HG03460 (cell line): ENCODE measurements at regions not wholly inside any gene's neighbourhood (a gene's known extent, or its start where the extent isn't known, plus 50 kb on each side); places are given as distances from the start of the nearest gene placed in this dataset.

Source experiments
- ATAC-seq: cut with Tn5 transposase; IDR thresholded peaks from one replicate; pipeline ENCODE4 v1.9.1; 2021; ENCODE audit not compliant: unreplicated experiment

GRCh38 chr7:106775552-106775936 is 89.5 kb upstream of the PIK3CG start:
- ATAC-seq: no peak

DNA sequence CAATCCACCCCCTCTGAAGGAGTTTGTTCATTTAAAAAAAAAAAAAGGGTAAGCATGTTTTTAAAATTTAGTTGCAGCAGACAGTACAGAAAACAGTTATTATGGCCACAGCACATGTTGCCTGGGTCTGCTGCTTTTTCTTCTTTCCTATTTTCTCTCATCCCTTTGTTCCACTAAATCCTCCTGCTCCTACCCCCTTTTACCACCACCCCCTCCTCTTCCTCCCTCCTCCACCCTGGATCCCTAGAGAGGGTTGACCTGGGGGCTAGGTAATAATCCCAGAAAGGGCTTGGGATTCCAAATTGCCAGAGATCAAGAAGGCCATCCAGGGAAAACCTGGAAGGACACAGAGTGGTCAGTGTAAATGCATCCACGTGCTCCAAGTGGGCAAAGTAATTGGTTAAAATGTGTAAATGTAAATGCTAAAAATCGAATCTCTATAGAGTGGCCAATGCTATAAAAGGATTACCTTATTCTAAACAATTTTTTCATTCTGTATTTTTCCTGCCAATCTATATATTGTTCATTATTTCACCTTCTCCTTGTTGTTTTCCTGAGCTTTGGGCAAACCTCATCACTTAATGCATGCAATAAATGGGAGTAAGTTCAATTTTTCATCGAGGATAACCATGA is 89.0 kb upstream of the PIK3CG start:
- ATAC-seq: no peak

DNA sequence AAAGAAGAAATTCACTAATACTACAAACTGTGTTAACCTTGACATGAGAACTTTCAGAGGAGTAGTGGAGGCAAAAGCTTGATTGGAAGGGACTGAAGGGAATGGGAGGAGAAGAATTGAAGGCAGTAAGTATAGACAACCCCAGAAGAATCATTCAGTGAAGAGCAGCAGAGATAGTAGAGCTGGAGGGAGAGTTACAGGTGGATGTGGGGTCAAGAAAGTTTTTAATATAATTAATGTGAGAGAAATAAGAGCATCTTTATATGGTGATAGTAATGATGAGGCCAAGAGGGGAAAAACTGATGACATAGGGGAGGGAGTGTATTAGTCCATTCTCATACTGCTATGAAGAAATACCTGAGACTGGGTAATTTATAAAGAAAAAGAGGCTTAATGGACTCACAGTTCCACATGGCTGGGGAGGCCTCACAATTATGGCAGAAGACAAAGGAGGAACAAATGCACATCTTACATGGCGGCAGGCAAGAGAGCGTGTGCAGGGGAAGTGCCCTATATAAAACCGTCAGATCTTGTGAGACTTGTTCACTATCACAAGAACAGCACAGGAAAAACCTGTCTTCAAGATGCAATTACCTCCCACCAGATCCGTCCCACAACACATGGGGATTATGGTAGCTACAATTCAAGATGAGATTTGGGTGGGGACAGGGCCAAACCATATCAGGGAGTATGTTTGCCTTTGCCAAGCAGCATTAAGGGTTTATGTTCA is 88.3 kb upstream of the PIK3CG start:
- ATAC-seq: no peak

DNA sequence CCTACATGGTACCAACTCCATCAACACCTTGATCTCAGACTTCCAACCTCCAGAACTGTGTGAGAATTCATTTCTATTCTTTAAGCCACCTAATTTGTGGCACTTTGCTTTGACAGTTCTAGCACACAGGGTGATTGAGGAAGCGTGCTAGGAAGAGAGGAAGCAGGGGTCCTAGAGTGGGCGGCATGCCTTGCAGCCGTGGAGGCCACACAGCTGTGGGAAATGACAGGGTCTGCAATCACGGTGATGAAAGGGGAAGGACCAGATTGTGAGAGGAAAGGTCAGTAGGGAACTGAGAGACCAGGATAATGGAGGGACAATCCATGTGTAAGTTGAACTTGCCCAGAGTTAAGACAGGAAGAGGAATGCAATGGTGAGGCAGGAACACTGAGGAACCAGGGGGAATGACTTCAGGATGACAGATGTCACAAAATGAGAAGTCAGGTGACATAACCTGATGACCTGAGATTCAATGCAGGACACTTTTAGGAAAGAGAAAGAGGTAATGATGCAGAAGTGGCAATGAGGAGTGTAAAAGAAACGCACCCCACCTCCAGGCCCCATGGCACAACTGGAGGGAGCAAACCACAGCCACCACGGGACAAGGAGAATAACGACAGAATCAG is 87.3 kb upstream of the PIK3CG start:
- ATAC-seq: no peak

GRCh38 chr7:106778656-106779250 is 86.3 kb upstream of the PIK3CG start:
- ATAC-seq: no peak

DNA sequence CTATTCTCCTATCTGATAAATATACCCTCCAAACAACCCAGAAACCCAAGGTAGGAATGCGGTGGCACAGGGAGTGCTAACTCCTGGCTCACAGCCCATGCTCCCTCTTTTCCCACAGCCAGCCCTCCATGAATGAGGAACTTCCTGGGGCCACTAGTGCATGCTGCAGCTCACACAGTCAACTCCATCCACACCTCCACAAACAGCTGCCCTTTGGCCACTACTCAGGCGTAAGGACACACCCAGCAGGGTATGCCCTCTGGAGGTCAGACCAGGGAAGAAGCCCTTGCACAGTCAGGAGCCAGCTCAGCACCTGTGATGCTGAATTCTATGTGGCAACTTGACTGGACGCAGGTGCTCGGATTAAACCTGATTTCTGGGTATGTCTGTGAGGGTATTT is 85.2 kb upstream of the PIK3CG start:
- ATAC-seq: no peak

DNA sequence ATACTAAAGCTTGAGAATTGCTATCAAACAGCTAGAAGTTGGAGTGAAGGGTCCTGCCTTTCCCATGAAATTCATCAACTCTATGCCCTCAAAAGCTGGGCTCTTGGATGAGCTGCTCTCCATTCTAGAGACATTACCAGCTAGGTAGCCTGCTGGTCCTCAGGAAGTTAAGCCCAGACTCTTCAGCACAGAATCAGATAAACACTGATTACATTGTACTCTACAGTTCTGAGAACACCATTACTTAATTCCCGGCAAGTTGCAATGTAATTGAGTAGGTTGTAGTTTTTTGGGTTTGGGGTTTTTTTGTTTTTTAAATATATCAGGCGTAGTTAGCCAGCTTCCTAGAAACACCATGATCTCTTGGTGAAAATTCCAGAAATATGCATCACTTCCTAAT is 84.1 kb upstream of the PIK3CG start:
- no peak for ATAC-seq

- no peak for ATAC-seq
Observed at GRCh38 chr7:106781828-106782544, 83.1 kb upstream of the PIK3CG start.

GRCh38 chr7:106783286-106783685 is 81.8 kb upstream of the PIK3CG start:
- ATAC-seq: no peak

- ATAC-seq: no peak
Observed at GRCh38 chr7:106788637-106789036, 76.4 kb upstream of the PIK3CG start.

GRCh38 chr7:106791526-106791925 is 73.6 kb upstream of the PIK3CG start:
- ATAC-seq: no peak

DNA sequence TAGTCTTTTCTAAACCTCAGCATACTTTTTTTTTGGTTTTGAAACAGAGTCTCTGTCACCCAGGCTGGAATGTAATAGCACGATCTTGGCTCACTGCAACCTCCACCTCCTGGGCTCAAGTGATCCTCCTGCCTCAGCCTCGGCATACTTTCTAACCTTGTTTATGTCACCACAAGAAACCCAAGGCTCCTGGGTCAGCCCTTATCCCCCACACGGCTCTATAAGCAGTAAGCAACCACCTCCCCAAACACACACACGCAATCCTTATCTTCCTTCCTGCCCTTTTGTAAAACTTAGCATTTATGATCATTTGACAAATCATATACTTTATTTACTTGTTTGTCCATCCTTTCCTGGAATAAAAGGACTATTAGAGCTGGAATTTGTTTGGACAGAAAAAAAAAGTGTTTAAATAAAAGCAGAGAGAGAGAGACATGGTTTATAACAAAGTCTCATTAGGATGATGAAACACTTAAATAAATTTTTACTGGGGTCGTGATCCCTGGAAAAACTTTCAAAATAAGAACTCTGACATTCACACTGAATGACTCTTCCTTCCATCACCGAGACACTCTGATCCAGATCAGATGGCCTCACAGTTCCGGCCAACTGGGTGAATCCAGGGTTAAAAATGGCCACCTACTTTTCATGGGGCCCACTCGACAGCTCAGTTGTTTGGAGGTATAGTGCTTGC is 72.7 kb upstream of the PIK3CG start:
- no peak for ATAC-seq

DNA sequence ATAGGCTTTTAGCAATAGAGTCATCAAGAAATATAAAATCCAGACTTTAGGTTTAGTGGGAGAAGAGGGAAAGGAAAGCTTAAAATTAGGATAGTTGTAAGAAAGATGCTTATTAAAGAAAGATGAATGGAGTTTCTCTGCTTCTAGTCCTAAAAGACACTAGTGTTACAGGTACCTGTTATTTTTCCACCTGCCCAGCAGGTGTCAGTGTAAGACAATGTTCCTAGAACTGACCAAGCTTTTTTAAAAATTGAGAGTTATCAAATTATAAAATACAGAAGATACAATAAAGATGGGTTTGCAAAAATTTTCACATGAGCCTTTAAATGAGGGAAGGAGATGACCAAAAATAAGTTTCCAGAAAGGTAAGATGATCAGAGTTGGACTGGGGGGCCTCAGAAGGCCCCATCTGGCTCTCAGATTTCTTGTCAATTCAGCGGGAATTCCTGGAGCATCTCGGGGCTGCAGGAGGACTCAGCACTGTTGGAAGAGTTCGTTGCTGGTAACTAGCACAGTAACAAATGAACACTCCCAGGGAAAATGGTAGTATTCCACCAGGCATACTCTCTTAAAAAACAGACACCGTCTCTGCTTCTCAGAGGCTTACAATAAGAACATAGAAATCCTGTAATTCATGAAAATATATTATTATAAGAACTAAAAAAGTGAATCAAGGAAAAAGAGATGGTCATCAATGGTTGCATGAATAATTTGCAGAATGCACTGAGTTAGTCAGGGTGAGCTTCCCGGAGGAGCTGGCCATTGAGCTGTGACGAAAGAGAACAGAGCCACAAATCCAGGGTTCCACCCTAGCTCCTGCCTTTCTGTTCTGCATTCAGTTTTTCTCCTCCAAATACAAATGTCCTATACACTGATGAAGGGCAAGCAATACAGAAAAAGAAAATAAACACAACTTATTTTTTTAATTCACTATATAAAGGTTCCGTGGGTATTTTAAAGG is 71.8 kb upstream of the PIK3CG start:
- ATAC-seq: no peak

- no peak for ATAC-seq
Observed at GRCh38 chr7:106794276-106795083, 70.6 kb upstream of the PIK3CG start.

DNA sequence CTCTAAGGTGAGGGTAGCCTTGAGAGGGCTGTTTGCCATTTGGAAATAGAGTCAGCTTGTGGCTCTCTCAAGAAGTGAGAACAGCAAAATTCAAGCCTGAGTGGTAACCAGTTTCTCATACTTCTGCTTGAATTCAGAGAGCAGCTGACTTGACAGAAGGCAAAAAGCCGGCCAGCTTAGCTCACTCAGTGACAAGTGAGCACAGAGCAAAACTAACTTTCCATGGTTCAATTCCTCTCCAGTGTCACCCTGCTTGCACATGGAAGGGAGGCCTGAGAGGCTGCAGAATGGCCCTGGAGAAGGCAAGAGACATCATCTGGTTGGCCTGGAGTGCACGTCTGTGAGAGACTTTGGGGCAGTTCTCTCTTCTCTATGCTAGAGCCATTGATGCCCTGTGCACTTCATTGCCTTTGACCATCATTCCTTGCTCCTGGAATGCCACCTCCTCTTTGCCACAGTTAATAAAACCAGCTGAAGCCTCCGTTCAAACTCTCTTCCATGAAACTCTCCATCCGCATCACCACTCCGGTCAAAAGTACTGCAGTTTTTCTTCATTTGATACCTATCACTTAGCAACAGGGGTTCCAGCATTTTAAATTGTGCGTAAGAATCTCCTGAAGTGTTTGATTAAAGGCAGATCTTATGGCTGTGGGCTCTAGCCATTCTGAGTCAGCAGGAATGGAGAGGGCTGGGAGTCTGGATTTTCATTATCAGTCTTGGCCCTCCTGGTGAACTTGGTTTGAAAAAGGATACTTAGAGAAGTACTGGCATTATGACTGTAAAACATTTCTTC is 69.8 kb upstream of the PIK3CG start:
- ATAC-seq: no peak

DNA sequence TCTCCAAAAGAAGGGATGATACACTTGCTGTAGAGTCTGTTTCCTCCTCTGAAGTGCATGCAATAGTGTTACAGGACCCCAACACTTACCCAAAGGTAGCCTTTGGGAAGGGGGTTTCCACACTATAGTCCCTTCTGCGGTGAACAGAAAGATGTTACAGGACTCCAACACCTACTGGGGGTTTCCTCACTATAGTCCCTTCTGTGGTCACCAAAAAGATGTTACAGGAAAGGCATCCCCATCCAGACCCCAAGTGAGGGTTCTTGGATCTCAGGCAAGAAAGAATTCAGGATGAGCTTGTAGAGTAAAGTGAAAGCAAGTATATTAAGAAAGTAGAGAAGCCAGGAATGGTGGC is 69.2 kb upstream of the PIK3CG start:
- no peak for ATAC-seq

- no peak for ATAC-seq
Observed at GRCh38 chr7:106797937-106798336, 67.1 kb upstream of the PIK3CG start.

DNA sequence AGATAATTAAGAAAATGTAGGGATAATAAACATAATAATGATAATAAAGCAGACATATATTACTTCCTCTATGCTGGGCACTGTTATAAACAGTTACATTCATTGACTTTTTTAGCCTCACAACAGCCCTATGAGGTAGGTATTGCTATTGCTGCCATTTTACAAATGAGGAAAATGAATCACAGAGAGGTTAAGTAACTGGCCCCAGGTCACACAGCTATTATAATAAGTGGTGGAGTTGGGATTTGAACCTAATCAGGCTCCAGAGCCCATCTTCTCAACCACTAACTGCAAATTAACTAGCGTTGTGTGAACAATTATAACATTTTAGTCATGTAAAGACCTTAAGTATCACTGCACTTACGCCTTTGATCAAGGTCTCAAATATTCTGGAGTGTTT is 62.5 kb upstream of the PIK3CG start:
- no peak for ATAC-seq
